ENCODE measurements at regions not wholly inside any gene's neighbourhood (a gene's known extent, or its start where the extent isn't known, plus 50 kb on each side); places are given as distances from the start of the nearest gene placed in this dataset.

GRCh38 chr2:7243276-7243675 lies 326.1 kb downstream of the RNF144A start (continued):
- TF ChIP-seq CTCF (IDR thresholded peaks at IDR 0.05; ENCODE audit: low read depth, low read length, missing input control): no peak

GRCh38 chr2:7256377-7256776 lies 339.2 kb downstream of the RNF144A start:
- H3K27me3 ChIP-seq (ENCODE audit: control insufficient read depth in 4 of 4, insufficient read depth in 4 of 4, low read length in 3 of 4): no peaks in the 10 kb centered on the region
- no peak overlapping the region for H3K27ac ChIP-seq (ENCODE audit: low read depth in 1 of 2, low read length in 2 of 2)
- no peak for DNase-seq (ENCODE audit: low spot score)
- no peak overlapping the region for H3K4me3 ChIP-seq (ENCODE audit: low read depth in 1 of 3, low read length in 3 of 3)
- H3K9me3 ChIP-seq (ENCODE audit: control insufficient read depth in 4 of 4, low read length in 3 of 4): no peaks in the 10 kb centered on the region
- no peak overlapping the region for H3K9ac ChIP-seq (ENCODE audit: low read depth in 1 of 2, low read length in 2 of 2)
- WGBS: 89% methylated on average over 5 of the region's 5 CpGs
- TF ChIP-seq NR2F2 (IDR thresholded peaks at IDR 0.05): no peak
- TF ChIP-seq ZBTB33 (IDR thresholded peaks at IDR 0.05): no peak
- TF ChIP-seq SP1 (IDR thresholded peaks at IDR 0.05): no peak
- no peak for TF ChIP-seq TAF1 (conservative IDR thresholded peaks at IDR 0.05)
- TF ChIP-seq EGR1 (IDR thresholded peaks at IDR 0.05; ENCODE audit: low read depth in 2 of 2): no peak
- TF ChIP-seq JUND (IDR thresholded peaks at IDR 0.05): no peak
- no peak for TF ChIP-seq CTCF (IDR thresholded peaks at IDR 0.05; ENCODE audit: low read depth, low read length, missing input control)
- no peak for TF ChIP-seq MAX (IDR thresholded peaks at IDR 0.05)
- TF ChIP-seq FOXA1 (IDR thresholded peaks at IDR 0.05): no peak
- no peak for TF ChIP-seq FOXA2 (IDR thresholded peaks at IDR 0.05)
- no peak for TF ChIP-seq REST (IDR thresholded peaks at IDR 0.05)
- no peak for TF ChIP-seq GABPA (IDR thresholded peaks at IDR 0.05 in 1 of 2, conservative IDR thresholded peaks at IDR 0.05 in 1 of 2)
- TF ChIP-seq RAD21 (IDR thresholded peaks at IDR 0.05): no peak
- no peak for TF ChIP-seq HNF4A (conservative IDR thresholded peaks at IDR 0.05)
- no peak for TF ChIP-seq ATF3 (IDR thresholded peaks at IDR 0.05)
- H3K36me3 ChIP-seq (ENCODE audit: control insufficient read depth in 4 of 4, insufficient read depth in 3 of 4, low read depth in 1 of 4, low read length in 3 of 4): no peaks in the 10 kb centered on the region
- no peaks in the 10 kb centered on the region for H3K4me1 ChIP-seq (ENCODE audit: control insufficient read depth in 4 of 4, insufficient read depth in 4 of 4, low read length in 3 of 4)
